Esophagus muscularis mucosa (tissue), 4 donors: ENCODE measurements at regions not wholly inside any gene's neighbourhood (a gene's known extent, or its start where the extent isn't known, plus 50 kb on each side); places are given as distances from the start of the nearest gene placed in this dataset.

Source experiments
- DNase-seq: peaks from one replicate; pipeline ENCODE4 v3.0.0-alpha.2; 2017; ENCODE audit errors: extremely low spot score
- H3K27ac ChIP-seq, 4 donors: fragments of 200-600 bp; sonication (generic); replicated peaks in 1 of 4; 1 replicate in 3 of 4; 2 replicates in 1 of 4; pipeline ENCODE4 v1.5.1; 2016 to 2019; ENCODE audit warnings: mild to moderate bottlenecking in 1 of 4
- H3K27me3 ChIP-seq, 4 donors: fragments of 200-600 bp; sonication (generic); one replicate each; pipeline versions ENCODE4 v1.5.1 to v1.6.0; 2016 to 2019
- H3K36me3 ChIP-seq, 4 donors: fragments of 200-600 bp; sonication (generic); one replicate each; pipeline ENCODE4 v1.5.1; 2016 to 2019
- H3K4me1 ChIP-seq, 4 donors: fragments of 200-600 bp; sonication (generic); one replicate each; pipeline ENCODE4 v1.5.1; 2016 to 2019
- H3K4me3 ChIP-seq, 4 donors: fragments of 200-600 bp; sonication (generic); 1 replicate in 2 of 4; 2 replicates in 2 of 4; pipeline ENCODE4 v1.5.1; 2016 to 2019; ENCODE audit warnings: mild to moderate bottlenecking in 4 of 4, moderate library complexity in 1 of 4
- H3K9me3 ChIP-seq, 4 donors: fragments of 200-600 bp; sonication (generic); 1 replicate in 3 of 4; 2 replicates in 1 of 4; pipeline ENCODE4 v1.5.1; 2016 to 2019
- EP300 ChIP-seq: sonication (generic); formaldehyde crosslinking; IDR thresholded peaks from one replicate; pipeline ENCODE4 v1.6.1; 2017; ENCODE audit warnings: antibody characterized with exemption
- POLR2A ChIP-seq: fragments of 450-650 bp; IDR thresholded peaks from one replicate; pipeline ENCODE4 v1.6.1; 2017; ENCODE audit warnings: antibody characterized with exemption, moderate library complexity, mild to moderate bottlenecking, low read depth
- POLR2AphosphoS5 ChIP-seq, 2 donors: sonication (generic); formaldehyde crosslinking; IDR thresholded peaks; one replicate each; pipeline ENCODE4 v1.6.1; 2017; ENCODE audit warnings: antibody characterized with exemption in 2 of 2
- WGBS: methylation state at CpG from one replicate; pipeline ENCODE4 v1.1.5; 2018; 5-methylcytosine and 5-hydroxymethylcytosine counted together
- intact Hi-C: fragments of 100-400 bp; cut with DNase I; formaldehyde crosslinking; loops from one replicate; pipeline ENCODE4 v1.15.1; 2023
- TF ChIP-seq, protein P1 (sequence below), 3 experiments: fragments of 200-600 bp in 2 of 3; fragments of 450-650 bp in 1 of 3; sonication (generic) in 2 of 3; IDR thresholded peaks; one replicate each; pipeline ENCODE4 v1.5.1; 2017 to 2019; ENCODE audit warnings: antibody characterized with exemption in 3 of 3, mild to moderate bottlenecking in 2 of 3, moderate library complexity in 1 of 3

DNA sequence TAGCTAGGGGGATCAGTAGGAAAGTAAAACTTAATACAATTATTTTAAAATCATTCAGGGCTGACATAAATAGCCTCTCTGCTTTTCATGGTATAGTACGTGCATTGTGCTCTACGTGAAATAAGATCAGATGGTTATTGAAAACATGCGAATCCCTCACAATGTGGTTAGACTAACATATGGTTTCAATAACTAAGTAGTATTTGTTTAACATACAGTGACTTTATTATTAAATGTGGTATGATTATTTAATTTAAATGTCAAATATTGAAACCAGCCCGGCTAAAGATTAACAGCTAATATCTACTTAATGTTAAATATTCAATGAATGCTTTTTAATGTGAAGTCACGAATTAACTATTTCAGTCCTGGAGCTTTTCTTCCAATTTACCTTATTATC is 473.9 kb upstream of the THBS1 start:
- no peak for DNase-seq
- H3K27me3 ChIP-seq = no peaks in the 10 kb centered on the region
- WGBS = 88% methylated on average over 5 of the region's 5 CpGs
- no peak overlapping the region for H3K27ac ChIP-seq
- no peak overlapping the region for H3K4me3 ChIP-seq
- H3K9me3 ChIP-seq = no peaks in the 10 kb centered on the region
- H3K4me1 ChIP-seq = peaks cover 0 to 2% (median 0%) of the 10 kb centered on the region in 4 donors
- H3K36me3 ChIP-seq = no peaks in the 10 kb centered on the region
- TF ChIP-seq EP300 = no peak
- no peak for TF ChIP-seq POLR2AphosphoS5 (IDR thresholded peaks at IDR 0.05)
- TF ChIP-seq POLR2A = no peak
- TF ChIP-seq, protein P1, sequence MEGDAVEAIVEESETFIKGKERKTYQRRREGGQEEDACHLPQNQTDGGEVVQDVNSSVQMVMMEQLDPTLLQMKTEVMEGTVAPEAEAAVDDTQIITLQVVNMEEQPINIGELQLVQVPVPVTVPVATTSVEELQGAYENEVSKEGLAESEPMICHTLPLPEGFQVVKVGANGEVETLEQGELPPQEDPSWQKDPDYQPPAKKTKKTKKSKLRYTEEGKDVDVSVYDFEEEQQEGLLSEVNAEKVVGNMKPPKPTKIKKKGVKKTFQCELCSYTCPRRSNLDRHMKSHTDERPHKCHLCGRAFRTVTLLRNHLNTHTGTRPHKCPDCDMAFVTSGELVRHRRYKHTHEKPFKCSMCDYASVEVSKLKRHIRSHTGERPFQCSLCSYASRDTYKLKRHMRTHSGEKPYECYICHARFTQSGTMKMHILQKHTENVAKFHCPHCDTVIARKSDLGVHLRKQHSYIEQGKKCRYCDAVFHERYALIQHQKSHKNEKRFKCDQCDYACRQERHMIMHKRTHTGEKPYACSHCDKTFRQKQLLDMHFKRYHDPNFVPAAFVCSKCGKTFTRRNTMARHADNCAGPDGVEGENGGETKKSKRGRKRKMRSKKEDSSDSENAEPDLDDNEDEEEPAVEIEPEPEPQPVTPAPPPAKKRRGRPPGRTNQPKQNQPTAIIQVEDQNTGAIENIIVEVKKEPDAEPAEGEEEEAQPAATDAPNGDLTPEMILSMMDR (IDR thresholded peaks at IDR 0.05) = no peak
- intact Hi-C loops = no loop called here

DNA sequence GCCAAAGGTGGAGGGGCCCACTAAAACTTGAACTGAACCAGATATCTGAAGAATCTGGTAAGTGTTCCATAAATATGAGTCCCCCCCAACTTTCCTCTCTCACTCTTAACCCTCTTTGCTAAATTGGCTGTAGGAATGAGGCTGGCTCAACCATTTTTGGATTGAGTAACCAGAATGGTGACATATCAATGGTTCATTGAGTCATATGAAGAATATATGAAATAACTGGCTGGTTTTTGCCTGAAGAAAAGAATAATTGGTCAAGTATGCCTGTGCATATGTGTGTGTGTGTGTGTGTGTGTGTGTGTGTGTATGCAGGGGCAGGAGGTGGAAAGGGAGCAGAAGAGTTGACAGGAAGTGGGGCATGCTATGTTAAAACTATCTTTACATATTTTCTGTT is 472.9 kb upstream of the THBS1 start:
- no peak overlapping the region for H3K4me3 ChIP-seq
- no peaks in the 10 kb centered on the region for H3K27me3 ChIP-seq
- H3K4me1 ChIP-seq = no peaks in the 10 kb centered on the region
- no peaks in the 10 kb centered on the region for H3K36me3 ChIP-seq
- intact Hi-C loops = no loop called here
- no peak for TF ChIP-seq EP300
- TF ChIP-seq, protein P1 (IDR thresholded peaks at IDR 0.05) = no peak
- TF ChIP-seq POLR2AphosphoS5 (IDR thresholded peaks at IDR 0.05) = no peak
- TF ChIP-seq POLR2A = no peak
- DNase-seq = no peak
- no peak overlapping the region for H3K27ac ChIP-seq
- no peaks in the 10 kb centered on the region for H3K9me3 ChIP-seq

DNA sequence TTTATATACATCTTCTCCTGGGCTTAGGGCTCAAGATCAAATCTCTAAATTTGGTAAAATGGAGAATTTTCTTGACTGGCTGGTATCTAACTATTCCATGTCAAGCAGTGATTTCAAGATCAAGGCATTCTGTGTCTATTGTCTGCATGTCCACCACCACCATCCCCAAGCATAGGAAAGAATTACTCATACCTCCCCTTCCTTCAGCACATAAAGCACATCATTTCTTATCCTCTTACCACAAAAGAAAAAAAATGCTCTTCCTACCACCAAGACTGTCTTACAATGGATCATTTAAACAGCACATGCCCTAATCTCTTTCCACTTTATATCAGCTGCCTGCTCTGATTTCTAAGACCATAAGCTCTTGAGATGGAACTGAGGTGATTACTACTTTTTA is 470.5 kb upstream of the THBS1 start:
- no peaks in the 10 kb centered on the region for H3K4me1 ChIP-seq
- DNase-seq = no peak
- no peak overlapping the region for H3K4me3 ChIP-seq
- H3K27me3 ChIP-seq = no peaks in the 10 kb centered on the region
- H3K9me3 ChIP-seq = peaks cover 0 to 1% (median 0%) of the 10 kb centered on the region in 4 donors
- intact Hi-C loops = no loop called here
- TF ChIP-seq, protein P1 (IDR thresholded peaks at IDR 0.05) = no peak
- TF ChIP-seq EP300 (no peak), POLR2AphosphoS5 (IDR thresholded peaks at IDR 0.05) (no peak), POLR2A (no peak)
- H3K27ac ChIP-seq = no peak overlapping the region
- H3K36me3 ChIP-seq = no peaks in the 10 kb centered on the region

DNA sequence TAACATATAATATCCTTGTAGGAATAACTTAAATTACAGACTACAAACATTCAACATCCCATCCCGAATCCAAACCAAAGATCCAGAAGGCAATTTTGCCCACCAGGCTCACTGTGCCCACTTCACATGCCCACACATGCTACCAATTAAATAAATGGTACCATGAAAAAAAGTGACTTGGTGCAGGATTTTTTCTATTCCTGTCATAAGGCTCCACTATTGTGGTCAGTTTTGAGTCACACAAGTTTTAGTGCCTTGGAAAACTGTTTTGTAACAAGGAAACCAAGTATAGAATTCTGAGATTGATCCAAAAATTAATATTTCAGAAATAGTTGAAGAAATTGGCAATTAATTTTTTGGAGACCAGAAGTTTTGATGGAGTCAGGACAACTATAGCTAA is 470.1 kb upstream of the THBS1 start:
- Histone ChIP-seq H3K36me3 (no peaks in the 10 kb centered on the region), H3K27ac (no peak overlapping the region), H3K27me3 (no peaks in the 10 kb centered on the region), H3K4me3 (no peak overlapping the region), H3K9me3 (peaks cover 0 to 5% (median 0%) of the 10 kb centered on the region in 4 donors), H3K4me1 (no peaks in the 10 kb centered on the region)
- no peak for DNase-seq
- intact Hi-C loops = no loop called here
- WGBS = 96% methylated on average over 1 of the region's 1 CpG
- TF ChIP-seq, protein P1 (IDR thresholded peaks at IDR 0.05) = no peak
- TF ChIP-seq POLR2A = no peak
- no peak for TF ChIP-seq POLR2AphosphoS5 (IDR thresholded peaks at IDR 0.05)
- no peak for TF ChIP-seq EP300

- intact Hi-C loops = no loop called here
- Histone ChIP-seq H3K27me3 (no peaks in the 10 kb centered on the region), H3K36me3 (no peaks in the 10 kb centered on the region), H3K9me3 (peaks cover 7 to 18% (median 10%) of the 10 kb centered on the region in 4 donors), H3K27ac (no peak overlapping the region), H3K4me1 (peaks cover 0 to 5% (median 0%) of the 10 kb centered on the region in 4 donors), H3K4me3 (no peak overlapping the region)
- TF ChIP-seq POLR2A (no peak), EP300 (no peak), POLR2AphosphoS5 (IDR thresholded peaks at IDR 0.05) (no peak)
- TF ChIP-seq, protein P1 (IDR thresholded peaks at IDR 0.05) = no peak
- 97% methylated on average over 3 of the region's 3 CpGs for WGBS
- no peak for DNase-seq
Measured at GRCh38 chr15:39113741-39114140, 467.1 kb upstream of the THBS1 start.
